Endothelial cell of umbilical vein (primary cell): ENCODE measurements at regions not wholly inside any gene's neighbourhood (a gene's known extent, or its start where the extent isn't known, plus 50 kb on each side); places are given as distances from the start of the nearest gene placed in this dataset.

Experiments
- BruUV-seq: library from RNA; stranded (reverse); fragments of 400-500 nt; replicated peaks from 2 replicates; lab custom pipeline; 2021; lab: Mats Ljungman, UMichigan
- CTCF ChIA-PET: fragments of 300-600, 350-600 bp; sonication (Branson Sonifier 250); formaldehyde crosslinking; loops from one replicate; lab custom pipeline; 2021; ENCODE audit warnings: antibody characterized with exemption, inconsistent platforms; lab: Charles Lee
- POLR2A ChIA-PET: fragments of 300-600, 350-600 bp; sonication (Branson Sonifier 250); formaldehyde crosslinking; loops from one replicate; lab custom pipeline; 2021; ENCODE audit warnings: antibody characterized with exemption, inconsistent platforms; lab: Charles Lee
- DNase-seq: peaks from one replicate; pipeline ENCODE4 v3.0.0-alpha.2; 2011; ENCODE audit warnings: low read depth, low spot score
- FAIRE-seq: peaks from 2 replicates; lab custom pipeline; 2011; peaks lifted over from hg19 to GRCh38; lab: Jason Lieb, UNC
- H2AFZ ChIP-seq: 2 replicates; pipeline ENCODE4 v1.6.0; 2012; ENCODE audit warnings: low read depth, low read length, control low read depth, inconsistent platforms
- H3K27ac ChIP-seq: 2 replicates; pipeline ENCODE4 v1.5.1; 2011; ENCODE audit warnings: low read depth, mild to moderate bottlenecking, control low read depth, low read length, moderate library complexity; ENCODE audit not compliant: insufficient read depth
- H3K27me3 ChIP-seq, 2 experiments: 2 replicates each; pipeline versions ENCODE4 v1.6.0 to v1.6.1; 2011; ENCODE audit warnings: low read length in 2 of 2, mixed read lengths in 1 of 2; ENCODE audit not compliant: control insufficient read depth in 2 of 2, insufficient read depth in 2 of 2
- H3K36me3 ChIP-seq, 2 experiments: 2 replicates in 1 of 2; 3 replicates in 1 of 2; pipeline ENCODE4 v1.5.1; 2011; ENCODE audit warnings: low read length in 2 of 2, mild to moderate bottlenecking in 1 of 2, moderate library complexity in 1 of 2; ENCODE audit not compliant: control insufficient read depth in 2 of 2, insufficient read depth in 2 of 2; ENCODE audit errors: extremely low read depth in 1 of 2
- H3K4me1 ChIP-seq: 3 replicates; pipeline ENCODE4 v1.5.1; 2011; ENCODE audit warnings: mild to moderate bottlenecking, low read length; ENCODE audit not compliant: control insufficient read depth, insufficient read depth; ENCODE audit errors: extremely low read depth
- H3K4me2 ChIP-seq: 2 replicates; pipeline ENCODE4 v1.6.1; 2011; ENCODE audit warnings: low read length, control low read depth, mixed read lengths; ENCODE audit not compliant: insufficient read depth
- H3K4me3 ChIP-seq, 3 experiments: fragments of 200-600 bp in 1 of 3; sonication (generic), shearing (Covaris generic) in 1 of 3; replicated peaks in 1 of 3; 2 replicates each; pipeline ENCODE4 v1.5.1; 2011 to 2016; ENCODE audit warnings: control low read depth in 3 of 3, low read length in 3 of 3, mild to moderate bottlenecking in 2 of 3, inconsistent platforms in 1 of 3, low read depth in 1 of 3, moderate library complexity in 1 of 3; ENCODE audit not compliant: insufficient read depth in 1 of 3
- H3K79me2 ChIP-seq: 2 replicates; pipeline ENCODE4 v1.6.0; 2012; ENCODE audit warnings: low read length, inconsistent platforms; ENCODE audit not compliant: control insufficient read depth, insufficient read depth
- H3K9ac ChIP-seq: replicated peaks from 2 replicates; pipeline ENCODE3; 2011; ENCODE audit warnings: low read length, control low read depth; ENCODE audit not compliant: insufficient read depth; ENCODE audit errors: extremely low read depth
- H3K9me1 ChIP-seq: replicated peaks from 3 replicates; pipeline ENCODE4 v1.6.0; 2011; ENCODE audit warnings: mild to moderate bottlenecking, low read length; ENCODE audit not compliant: control insufficient read depth, insufficient read depth; ENCODE audit errors: extremely low read depth
- H3K9me3 ChIP-seq: replicated peaks from 2 replicates; pipeline ENCODE4 v1.5.1; 2012; ENCODE audit warnings: low read length, inconsistent platforms; ENCODE audit not compliant: control insufficient read depth, insufficient read depth
- H4K20me1 ChIP-seq: replicated peaks from 2 replicates; pipeline ENCODE3; 2011; ENCODE audit warnings: mild to moderate bottlenecking, low read length; ENCODE audit not compliant: control insufficient read depth, insufficient read depth; ENCODE audit errors: extremely low read depth
- EZH2 ChIP-seq: IDR thresholded peaks from 2 replicates; pipeline ENCODE4 v1.6.1; 2012; ENCODE audit warnings: borderline replicate concordance, low read depth, mild to moderate bottlenecking, moderate library complexity, low read length, inconsistent platforms; ENCODE audit not compliant: severe bottlenecking
- FOS ChIP-seq: IDR thresholded peaks from 2 replicates; pipeline ENCODE4 v1.6.1; 2011; ENCODE audit warnings: mild to moderate bottlenecking, low read length, moderate library complexity, borderline replicate concordance; ENCODE audit not compliant: insufficient read depth
- GATA2 ChIP-seq: IDR thresholded peaks from 2 replicates; pipeline ENCODE4 v1.7.0; 2011; ENCODE audit warnings: low read depth, mild to moderate bottlenecking, moderate library complexity, mixed read lengths, low read length; ENCODE audit not compliant: insufficient read length, insufficient read depth
- JUN ChIP-seq: IDR thresholded peaks from 2 replicates; pipeline ENCODE4 v1.6.1; 2011; ENCODE audit warnings: borderline replicate concordance, low read depth; ENCODE audit not compliant: insufficient read length, insufficient read depth
- MYC ChIP-seq: IDR thresholded peaks from one replicate; pipeline ENCODE4 v1.6.1; 2011; ENCODE audit warnings: mild to moderate bottlenecking, low read depth, low read length
- POLR2A ChIP-seq: IDR thresholded peaks from 2 replicates; pipeline ENCODE4 v1.6.1; 2012; ENCODE audit warnings: low read depth, mild to moderate bottlenecking, control low read depth, low read length
- POLR2AphosphoS5 ChIP-seq: IDR thresholded peaks from 2 replicates; pipeline ENCODE4 v1.6.1; 2012; ENCODE audit warnings: low read depth, mild to moderate bottlenecking, control low read depth, low read length, moderate library complexity; ENCODE audit not compliant: insufficient read depth
- dilution Hi-C: fragments of 300-500 bp; cut with MboI; formaldehyde crosslinking; loops from one replicate; pipeline ENCODE4 v1.15.0; 2019; ENCODE audit warnings: low sequenced_read_pairs; ENCODE audit not compliant: extremely low pct_ligation_motif_present
- intact Hi-C: fragments of 100-400 bp; cut with micrococcal nuclease; formaldehyde crosslinking; loops from one replicate; pipeline ENCODE4 v1.10.0; 2022
- TF ChIP-seq, protein P1 (sequence below): IDR thresholded peaks from 2 replicates; pipeline ENCODE4 v1.6.1; 2011; ENCODE audit not compliant: insufficient read depth, insufficient read length
- TF ChIP-seq, protein P2 (sequence below), 2 donors: IDR thresholded peaks; 1 replicate in 1 of 2; 2 replicates in 1 of 2; pipeline ENCODE4 v1.5.1; 2011; ENCODE audit warnings: low read length in 2 of 2, mild to moderate bottlenecking in 2 of 2, moderate library complexity in 2 of 2, control low read depth in 1 of 2, inconsistent platforms in 1 of 2, low read depth in 1 of 2; ENCODE audit not compliant: insufficient read depth in 1 of 2; ENCODE audit errors: extremely low read depth in 1 of 2

DNA sequence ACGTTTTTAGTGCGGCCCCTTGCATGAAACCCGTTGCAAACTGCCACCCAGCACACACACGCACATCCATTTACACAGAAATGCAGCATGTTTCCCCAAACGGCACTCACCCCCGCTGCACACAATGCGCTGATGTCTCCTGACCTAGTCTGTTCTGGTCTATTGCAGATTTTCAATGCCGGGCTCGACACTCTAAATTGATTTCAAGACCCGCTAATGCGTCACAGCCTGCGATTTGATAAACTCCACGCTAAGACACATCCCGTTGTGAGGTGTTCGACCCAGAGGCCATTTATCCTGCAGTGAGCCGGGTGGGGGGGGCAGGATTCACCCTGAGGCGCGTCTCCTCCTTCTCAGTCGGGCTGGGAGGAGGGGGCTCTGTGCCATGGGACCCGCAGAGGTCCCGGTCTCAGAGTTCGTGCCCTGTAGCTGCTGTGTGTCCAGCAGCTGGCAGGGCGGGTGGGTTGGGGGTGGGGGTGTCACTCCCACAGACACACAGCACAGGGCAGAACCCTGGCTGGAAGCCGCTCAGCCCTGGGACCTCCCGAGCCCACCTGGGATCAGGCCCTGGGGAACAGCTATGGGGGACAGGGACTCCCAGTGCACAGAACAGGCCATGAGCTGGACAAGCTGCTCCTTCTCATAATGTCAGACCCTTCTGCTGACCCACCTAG lies 367.9 kb downstream of the PREX1 start:
- H3K9me3 ChIP-seq = no peaks in the 10 kb centered on the region
- no peak overlapping the region for H3K27ac ChIP-seq
- no peak for DNase-seq
- no peak overlapping the region for H2AFZ ChIP-seq
- no peaks in the 10 kb centered on the region for H4K20me1 ChIP-seq
- no peak overlapping the region for H3K9ac ChIP-seq
- no peaks in the 10 kb centered on the region for H3K36me3 ChIP-seq
- TF ChIP-seq, protein P1, sequence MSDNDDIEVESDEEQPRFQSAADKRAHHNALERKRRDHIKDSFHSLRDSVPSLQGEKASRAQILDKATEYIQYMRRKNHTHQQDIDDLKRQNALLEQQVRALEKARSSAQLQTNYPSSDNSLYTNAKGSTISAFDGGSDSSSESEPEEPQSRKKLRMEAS = no peak
- TF ChIP-seq FOS = no peak
- TF ChIP-seq, protein P2, sequence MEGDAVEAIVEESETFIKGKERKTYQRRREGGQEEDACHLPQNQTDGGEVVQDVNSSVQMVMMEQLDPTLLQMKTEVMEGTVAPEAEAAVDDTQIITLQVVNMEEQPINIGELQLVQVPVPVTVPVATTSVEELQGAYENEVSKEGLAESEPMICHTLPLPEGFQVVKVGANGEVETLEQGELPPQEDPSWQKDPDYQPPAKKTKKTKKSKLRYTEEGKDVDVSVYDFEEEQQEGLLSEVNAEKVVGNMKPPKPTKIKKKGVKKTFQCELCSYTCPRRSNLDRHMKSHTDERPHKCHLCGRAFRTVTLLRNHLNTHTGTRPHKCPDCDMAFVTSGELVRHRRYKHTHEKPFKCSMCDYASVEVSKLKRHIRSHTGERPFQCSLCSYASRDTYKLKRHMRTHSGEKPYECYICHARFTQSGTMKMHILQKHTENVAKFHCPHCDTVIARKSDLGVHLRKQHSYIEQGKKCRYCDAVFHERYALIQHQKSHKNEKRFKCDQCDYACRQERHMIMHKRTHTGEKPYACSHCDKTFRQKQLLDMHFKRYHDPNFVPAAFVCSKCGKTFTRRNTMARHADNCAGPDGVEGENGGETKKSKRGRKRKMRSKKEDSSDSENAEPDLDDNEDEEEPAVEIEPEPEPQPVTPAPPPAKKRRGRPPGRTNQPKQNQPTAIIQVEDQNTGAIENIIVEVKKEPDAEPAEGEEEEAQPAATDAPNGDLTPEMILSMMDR (IDR thresholded peaks at IDR 0.05; ENCODE audit: extremely low read depth in 1 of 2, insufficient read depth in 1 of 2, low read depth in 1 of 2, low read length in 2 of 2) = no peak
- intact Hi-C loops (no loop called here), dilution Hi-C loops (no loop called here)
- H3K4me3 ChIP-seq = no peak overlapping the region
- no peak for FAIRE-seq
- no TSS peak for BruUV-seq
- ChIA-PET POLR2A (no interaction called here), CTCF (no interaction called here)
- H3K27me3 ChIP-seq = no peaks in the 10 kb centered on the region
- no peak overlapping the region for H3K4me2 ChIP-seq
- no peaks in the 10 kb centered on the region for H3K4me1 ChIP-seq
- no peaks in the 10 kb centered on the region for H3K79me2 ChIP-seq
- no peaks in the 10 kb centered on the region for H3K9me1 ChIP-seq

DNA sequence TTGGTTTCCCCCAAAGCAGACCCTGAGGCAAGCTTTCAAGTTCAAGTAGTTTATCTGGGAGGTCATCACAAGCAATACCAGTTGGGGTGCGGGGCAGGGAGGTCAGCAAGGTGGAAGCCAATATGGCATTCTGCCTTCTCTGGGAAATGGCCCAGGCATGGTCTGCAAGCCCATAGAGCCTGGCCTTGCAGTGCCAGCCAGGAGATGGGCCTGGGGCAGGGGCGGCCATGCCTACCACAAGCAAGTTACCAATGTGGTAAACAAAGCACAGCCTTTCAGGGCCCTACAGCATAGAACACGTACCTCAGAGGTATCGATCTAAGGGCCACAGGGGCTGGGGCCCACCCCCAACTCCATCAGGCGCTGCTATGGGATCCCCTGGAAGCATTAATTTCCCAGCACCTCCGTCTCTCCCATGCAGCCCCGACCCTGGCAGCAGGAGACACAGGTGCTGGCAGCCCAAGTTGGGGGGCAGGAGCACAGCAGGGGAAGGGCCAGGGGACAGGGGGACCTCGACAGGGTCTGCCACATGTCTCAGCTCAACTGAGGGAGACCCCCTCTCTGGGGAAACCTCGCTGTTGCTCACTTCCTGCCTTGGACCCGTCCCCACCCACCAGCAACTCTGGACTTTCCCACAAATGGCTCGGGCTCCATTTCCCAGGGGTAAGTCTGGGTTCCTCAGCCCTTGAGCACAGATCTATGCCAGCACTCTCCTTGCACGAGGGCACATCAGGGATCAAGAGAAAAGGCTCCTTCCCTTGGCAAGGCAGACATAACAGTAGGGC lies 369.0 kb downstream of the PREX1 start:
- Histone ChIP-seq H3K27ac (no peak overlapping the region), H3K4me1 (no peaks in the 10 kb centered on the region), H3K27me3 (no peaks in the 10 kb centered on the region), H3K9me3 (no peaks in the 10 kb centered on the region), H3K36me3 (no peaks in the 10 kb centered on the region), H2AFZ (no peak overlapping the region), H3K9me1 (no peaks in the 10 kb centered on the region), H3K4me2 (no peak overlapping the region), H3K9ac (no peak overlapping the region), H3K79me2 (no peaks in the 10 kb centered on the region), H4K20me1 (no peaks in the 10 kb centered on the region), H3K4me3 (no peak overlapping the region)
- intact Hi-C loops (no loop called here), dilution Hi-C loops (no loop called here)
- CTCF ChIA-PET = no interaction called here
- POLR2A ChIA-PET = no interaction called here
- FAIRE-seq = no peak
- no TSS peak for BruUV-seq
- TF ChIP-seq GATA2 = no peak
- TF ChIP-seq, protein P2 (IDR thresholded peaks at IDR 0.05; ENCODE audit: extremely low read depth in 1 of 2, insufficient read depth in 1 of 2, low read depth in 1 of 2, low read length in 2 of 2) = no peak
- TF ChIP-seq EZH2 = no peak
- no peak for TF ChIP-seq POLR2A
- no peak for TF ChIP-seq MYC
- TF ChIP-seq JUN = no peak
- no peak for TF ChIP-seq FOS
- TF ChIP-seq POLR2AphosphoS5 = no peak
- TF ChIP-seq, protein P1 = no peak
- DNase-seq = no peak
